Activated CD8-positive, alpha-beta T cell treated with anti-CD3 and anti-CD28 coated beads for 36 hours (primary cell): ENCODE measurements at regions not wholly inside any gene's neighbourhood (a gene's known extent, or its start where the extent isn't known, plus 50 kb on each side); places are given as distances from the start of the nearest gene placed in this dataset.

Experiments used
- ATAC-seq: fragments of 200-7000 bp; cut with Tn5 transposase; one replicate; pipeline ENCODE4 v1.10.0; 2021; ENCODE audit warnings: mild to moderate bottlenecking, moderate library complexity
- CTCF ChIA-PET: fragments of 350-600 bp; sonication (Branson Sonifier 250); formaldehyde crosslinking; loops from one replicate; lab custom pipeline; 2021; ENCODE audit warnings: antibody characterized with exemption; lab: Charles Lee
- POLR2A ChIA-PET: fragments of 350-600 bp; sonication (Branson Sonifier 250); formaldehyde crosslinking; loops from one replicate; lab custom pipeline; 2021; ENCODE audit warnings: antibody characterized with exemption; lab: Charles Lee
- DNase-seq: peaks from one replicate; pipeline ENCODE4 v3.0.0-alpha.2; 2020
- H3K27ac Mint-ChIP-seq: one replicate; pipeline ENCODE4 v1.8.0; 2021; ENCODE audit warnings: mild to moderate bottlenecking, mixed read lengths
- H3K27me3 Mint-ChIP-seq: one replicate; pipeline ENCODE4 v1.8.0; 2021; ENCODE audit warnings: mixed read lengths
- H3K36me3 Mint-ChIP-seq: one replicate; pipeline ENCODE4 v1.8.0; 2021; ENCODE audit warnings: low read depth, mixed read lengths
- H3K4me1 Mint-ChIP-seq: one replicate; pipeline ENCODE4 v1.8.0; 2021; ENCODE audit warnings: low read depth, mixed read lengths
- H3K4me3 Mint-ChIP-seq: one replicate; pipeline ENCODE4 v1.8.0; 2021; ENCODE audit warnings: mild to moderate bottlenecking, moderate library complexity, mixed read lengths
- H3K9me3 Mint-ChIP-seq: one replicate; pipeline ENCODE4 v1.8.0; 2021; ENCODE audit warnings: mixed read lengths
- intact Hi-C: fragments of 100-400 bp; cut with micrococcal nuclease; formaldehyde crosslinking; loops from one replicate; pipeline ENCODE4 v1.10.0; 2022
- TF ChIP-seq, protein P1 (sequence below): fragments of 200-600 bp; IDR thresholded peaks from one replicate; pipeline ENCODE4 v1.8.0; 2022; ENCODE audit warnings: antibody characterized with exemption, mild to moderate bottlenecking

DNA sequence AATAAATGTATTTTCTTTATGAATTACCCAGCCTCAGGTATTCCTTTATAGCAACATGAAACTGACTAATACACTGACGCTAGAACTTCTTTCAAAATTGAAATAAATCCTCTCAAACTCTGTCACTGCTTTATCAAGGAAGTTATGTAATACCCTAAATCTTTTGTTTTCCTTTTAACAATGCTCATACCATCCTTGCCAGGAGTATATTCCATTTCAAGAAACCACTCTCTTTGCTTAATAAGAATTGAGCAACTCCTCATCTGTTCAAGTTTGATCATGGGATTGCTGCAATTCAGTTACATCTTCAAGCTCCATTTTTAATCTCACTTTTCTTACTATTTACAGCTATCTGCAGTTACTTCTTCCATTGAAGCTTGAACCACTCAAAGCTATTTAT, 707.6 kb upstream of the MARCKS start:
- intact Hi-C loops = no loop called here
- H3K4me1 Mint-ChIP-seq = no peaks in the 10 kb centered on the region
- H3K27me3 Mint-ChIP-seq = no peaks in the 10 kb centered on the region
- peaks cover 6% of the 10 kb centered on the region for H3K9me3 Mint-ChIP-seq
- ChIA-PET POLR2A (no interaction called here), CTCF (no interaction called here)
- H3K27ac Mint-ChIP-seq = no peak overlapping the region
- H3K4me3 Mint-ChIP-seq = no peak overlapping the region
- no peaks in the 10 kb centered on the region for H3K36me3 Mint-ChIP-seq
- TF ChIP-seq, protein P1, sequence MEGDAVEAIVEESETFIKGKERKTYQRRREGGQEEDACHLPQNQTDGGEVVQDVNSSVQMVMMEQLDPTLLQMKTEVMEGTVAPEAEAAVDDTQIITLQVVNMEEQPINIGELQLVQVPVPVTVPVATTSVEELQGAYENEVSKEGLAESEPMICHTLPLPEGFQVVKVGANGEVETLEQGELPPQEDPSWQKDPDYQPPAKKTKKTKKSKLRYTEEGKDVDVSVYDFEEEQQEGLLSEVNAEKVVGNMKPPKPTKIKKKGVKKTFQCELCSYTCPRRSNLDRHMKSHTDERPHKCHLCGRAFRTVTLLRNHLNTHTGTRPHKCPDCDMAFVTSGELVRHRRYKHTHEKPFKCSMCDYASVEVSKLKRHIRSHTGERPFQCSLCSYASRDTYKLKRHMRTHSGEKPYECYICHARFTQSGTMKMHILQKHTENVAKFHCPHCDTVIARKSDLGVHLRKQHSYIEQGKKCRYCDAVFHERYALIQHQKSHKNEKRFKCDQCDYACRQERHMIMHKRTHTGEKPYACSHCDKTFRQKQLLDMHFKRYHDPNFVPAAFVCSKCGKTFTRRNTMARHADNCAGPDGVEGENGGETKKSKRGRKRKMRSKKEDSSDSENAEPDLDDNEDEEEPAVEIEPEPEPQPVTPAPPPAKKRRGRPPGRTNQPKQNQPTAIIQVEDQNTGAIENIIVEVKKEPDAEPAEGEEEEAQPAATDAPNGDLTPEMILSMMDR = no peak
- ATAC-seq (no peak), DNase-seq (no peak)

DNA sequence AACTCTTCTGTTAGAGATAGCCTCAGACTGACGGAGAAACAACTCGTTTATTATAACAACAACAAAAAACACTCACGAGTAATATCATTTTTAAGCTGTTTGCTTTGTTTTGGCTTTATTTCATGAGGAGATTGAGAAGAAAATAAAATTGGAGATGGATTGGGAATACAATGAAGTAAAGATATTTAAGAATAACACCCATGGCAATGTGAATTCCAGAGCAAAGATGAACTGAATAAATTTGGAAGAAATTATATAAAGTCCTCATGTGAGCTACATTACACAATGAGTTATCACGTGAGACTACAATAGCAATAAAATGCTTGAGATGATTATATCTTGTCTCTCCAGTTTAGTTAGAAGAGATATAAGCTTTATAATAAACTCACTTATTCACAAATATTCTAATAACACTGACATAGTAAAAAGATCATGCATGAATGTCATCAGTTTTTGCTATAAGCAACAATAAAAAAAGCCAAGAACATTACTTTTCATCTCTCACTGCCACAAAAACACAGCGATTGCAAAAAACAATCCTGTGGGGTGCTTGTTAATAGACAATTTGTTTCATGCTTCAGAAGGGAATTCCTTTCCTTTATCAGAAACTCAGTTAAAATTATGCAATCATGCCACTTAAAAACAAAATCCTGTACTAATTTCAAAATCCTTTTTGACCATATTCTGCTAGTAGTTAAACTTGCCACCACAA, 696.7 kb upstream of the MARCKS start:
- ATAC-seq (no peak), DNase-seq (no peak)
- POLR2A ChIA-PET = no interaction called here
- Mint-ChIP-seq H3K4me3 (no peak overlapping the region), H3K9me3 (peaks cover 2% of the 10 kb centered on the region), H3K36me3 (no peaks in the 10 kb centered on the region), H3K27ac (no peak overlapping the region), H3K27me3 (no peaks in the 10 kb centered on the region), H3K4me1 (no peaks in the 10 kb centered on the region)
- intact Hi-C loops = no loop called here
- TF ChIP-seq, protein P1 = no peak
- CTCF ChIA-PET = no interaction called here

DNA sequence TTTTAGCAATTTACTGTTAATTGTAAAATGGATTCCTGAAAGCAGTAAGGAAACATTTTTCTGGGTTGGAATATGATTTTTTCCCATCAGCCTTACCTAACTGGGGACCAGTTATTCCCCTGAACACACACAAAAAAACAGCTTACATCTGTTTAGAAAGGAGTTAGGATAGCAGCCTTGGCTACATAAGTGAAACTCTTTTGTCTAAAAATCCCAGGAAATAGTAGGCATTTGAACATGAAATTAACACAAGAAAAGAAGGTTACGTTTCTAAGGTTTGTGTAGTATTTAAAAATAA, 696.2 kb upstream of the MARCKS start:
- Mint-ChIP-seq H3K4me3 (no peak overlapping the region), H3K27ac (no peak overlapping the region), H3K4me1 (no peaks in the 10 kb centered on the region), H3K9me3 (peaks cover 2% of the 10 kb centered on the region), H3K36me3 (no peaks in the 10 kb centered on the region), H3K27me3 (no peaks in the 10 kb centered on the region)
- ATAC-seq (no peak), DNase-seq (no peak)
- intact Hi-C loops = no loop called here
- TF ChIP-seq, protein P1 = no peak
- POLR2A ChIA-PET = no interaction called here
- CTCF ChIA-PET = no interaction called here

DNA sequence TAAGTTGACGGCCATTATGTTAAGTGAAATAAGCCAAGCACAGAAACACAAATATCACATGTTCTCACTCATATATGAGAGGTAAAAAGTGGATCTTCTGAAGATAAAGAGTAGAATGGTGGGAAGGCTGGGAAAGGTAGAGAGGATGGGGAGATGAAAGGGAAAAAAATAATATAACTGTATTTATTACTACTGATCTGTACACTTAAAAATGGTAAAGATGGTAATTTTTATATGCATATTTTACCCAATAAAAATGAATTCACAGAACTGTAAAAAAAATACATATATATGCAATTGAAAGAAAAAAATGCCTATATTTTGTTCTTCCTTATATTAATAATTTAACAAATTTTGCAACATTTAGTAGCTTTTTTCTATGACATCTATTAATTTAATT, 694.4 kb upstream of the MARCKS start:
- DNase-seq (no peak), ATAC-seq (no peak)
- no peaks in the 10 kb centered on the region for H3K4me1 Mint-ChIP-seq
- no peak overlapping the region for H3K4me3 Mint-ChIP-seq
- TF ChIP-seq, protein P1 = no peak
- ChIA-PET CTCF (no interaction called here), POLR2A (no interaction called here)
- H3K27ac Mint-ChIP-seq = no peak overlapping the region
- H3K27me3 Mint-ChIP-seq = no peaks in the 10 kb centered on the region
- H3K9me3 Mint-ChIP-seq = no peaks in the 10 kb centered on the region
- intact Hi-C loops = no loop called here
- no peaks in the 10 kb centered on the region for H3K36me3 Mint-ChIP-seq

DNA sequence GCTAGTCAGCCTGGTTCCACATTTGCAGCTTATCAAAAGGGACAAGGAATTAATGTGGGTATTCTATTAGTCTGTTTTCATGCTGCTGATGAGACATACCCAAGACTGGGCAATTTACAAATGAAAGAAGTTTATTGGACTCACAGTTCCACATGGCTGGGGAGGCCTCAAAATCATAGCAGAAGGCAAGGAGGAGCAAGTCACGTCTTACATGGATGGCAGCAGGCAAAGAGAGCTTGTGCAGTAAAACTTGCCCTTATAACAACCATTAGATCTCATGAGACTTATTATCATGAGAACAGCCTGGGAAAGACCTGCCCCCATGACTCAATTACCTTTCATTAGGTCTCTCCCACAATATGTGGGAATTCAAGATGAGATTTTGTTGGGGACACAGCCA, 689.1 kb upstream of the MARCKS start:
- POLR2A ChIA-PET = no interaction called here
- CTCF ChIA-PET = no interaction called here
- no peak for ATAC-seq
- Mint-ChIP-seq H3K4me1 (no peaks in the 10 kb centered on the region), H3K9me3 (peaks cover 5% of the 10 kb centered on the region), H3K27me3 (no peaks in the 10 kb centered on the region), H3K36me3 (no peaks in the 10 kb centered on the region), H3K4me3 (no peak overlapping the region), H3K27ac (no peak overlapping the region)
- intact Hi-C loops = no loop called here
- TF ChIP-seq, protein P1 = no peak
- DNase-seq = no peak
